ENCODE measurements at regions not wholly inside any gene's neighbourhood (a gene's known extent, or its start where the extent isn't known, plus 50 kb on each side); places are given as distances from the start of the nearest gene placed in this dataset.
A peak's percentile ranks its signal among the peaks of the same experiment; 100 is the strongest.

GRCh38 chr2:236517251-236518031, 52.2 kb upstream of the ACKR3 start:
- Histone ChIP-seq H3K27me3 (no peaks in the 10 kb centered on the region), H3K27ac (no peak overlapping the region), H3K36me3 (no peaks in the 10 kb centered on the region), H3K4me3 (no peak overlapping the region), H3K4me1 (peaks cover 3% of the 10 kb centered on the region), H3K9me3 (replicated peaks) (no peaks in the 10 kb centered on the region)
- DNase-seq = peak in 1 of 2 experiments; percentile 50
